Epithelial cell of esophagus (primary cell): ENCODE measurements at regions not wholly inside any gene's neighbourhood (a gene's known extent, or its start where the extent isn't known, plus 50 kb on each side); places are given as distances from the start of the nearest gene placed in this dataset.

ENCODE experiments used
- DNase-seq: peaks from one replicate; pipeline ENCODE4 v3.0.0; 2010; ENCODE audit warnings: low read depth
- H3K4me3 ChIP-seq: 2 replicates; pipeline ENCODE4 v1.5.1; 2011; ENCODE audit warnings: mild to moderate bottlenecking, low read length, control low read depth
- CTCF ChIP-seq: IDR thresholded peaks from 2 replicates; pipeline ENCODE4 v1.5.1; 2011; ENCODE audit warnings: low read depth, mild to moderate bottlenecking, low read length, control low read depth, inconsistent platforms; ENCODE audit not compliant: insufficient read depth; ENCODE audit errors: missing control alignments

- DNase-seq = no peak
- no peak overlapping the region for H3K4me3 ChIP-seq
- no peak for TF ChIP-seq CTCF
These were observed 308.9 kb upstream of the LRRC7 start for GRCh38 chr1:69258842-69259241.

- no peak overlapping the region for H3K4me3 ChIP-seq
- TF ChIP-seq CTCF = no peak
- DNase-seq = peak; percentile 5
These were observed 303.8 kb upstream of the LRRC7 start for GRCh38 chr1:69263921-69264391.

- no peak for TF ChIP-seq CTCF
- no peak for DNase-seq
- no peak overlapping the region for H3K4me3 ChIP-seq
These were observed 298.2 kb upstream of the LRRC7 start for GRCh38 chr1:69269491-69269890.

- no peak for TF ChIP-seq CTCF
- DNase-seq = no peak
- H3K4me3 ChIP-seq = no peak overlapping the region
These were observed 296.1 kb upstream of the LRRC7 start for GRCh38 chr1:69271587-69272125.

- no peak for TF ChIP-seq CTCF
- no peak overlapping the region for H3K4me3 ChIP-seq
- DNase-seq = no peak
These were observed 295.0 kb upstream of the LRRC7 start for GRCh38 chr1:69272684-69273083.

- no peak for DNase-seq
- H3K4me3 ChIP-seq = no peak overlapping the region
- no peak for TF ChIP-seq CTCF
These were observed 288.8 kb upstream of the LRRC7 start for GRCh38 chr1:69278923-69279322.

GRCh38 chr1:69283516-69283915, 284.2 kb upstream of the LRRC7 start:
- no peak for TF ChIP-seq CTCF
- no peak for DNase-seq
- H3K4me3 ChIP-seq = no peak overlapping the region
